Adrenal gland (tissue), 9 donors: ENCODE measurements at regions not wholly inside any gene's neighbourhood (a gene's known extent, or its start where the extent isn't known, plus 50 kb on each side); places are given as distances from the start of the nearest gene placed in this dataset.
"Not testable (repeated sequence)": the region's sequence is repeated elsewhere in the genome, so short reads cannot be mapped to it uniquely, and the experiment has no call there.

ENCODE experiments used
- DNase-seq, 7 donors: peaks; one replicate each; pipeline ENCODE4 v3.0.0-alpha.2; 2019 to 2020
- H3K27ac ChIP-seq, 5 donors: fragments of 200-600 bp; sonication (generic) in 4 of 5; 1 replicate in 3 of 5; 2 replicates in 2 of 5; pipeline versions ENCODE4 v1.5.1 to v1.8.0; 2016 to 2020; ENCODE audit warnings: mild to moderate bottlenecking in 1 of 5
- H3K27me3 ChIP-seq: fragments of 200-600 bp; 2 replicates; pipeline ENCODE4 v1.8.0; 2021
- H3K36me3 ChIP-seq, 2 donors: fragments of 200-600 bp; replicated peaks in 1 of 2; 1 replicate in 1 of 2; 2 replicates in 1 of 2; pipeline versions ENCODE4 v1.5.1 to v1.8.0; 2018 to 2022
- H3K4me1 ChIP-seq, 2 donors: fragments of 200-600 bp; replicated peaks in 1 of 2; 1 replicate in 1 of 2; 2 replicates in 1 of 2; pipeline versions ENCODE4 v1.5.1 to v1.8.0; 2018 to 2021
- H3K4me3 ChIP-seq, 4 donors: fragments of 200-600 bp; sonication (generic) in 3 of 4; one replicate each; pipeline ENCODE4 v1.5.1; 2016 to 2018
- H3K9me3 ChIP-seq, 3 donors: fragments of 200-600 bp; sonication (generic) in 1 of 3; replicated peaks in 1 of 3; 1 replicate in 2 of 3; 2 replicates in 1 of 3; pipeline versions ENCODE4 v1.5.1 to v1.8.0; 2016 to 2021
- CTCF ChIP-seq, 6 experiments: fragments of 450-650 bp in 4 of 6; fragments of 200-600 bp in 2 of 6; sonication (generic) in 1 of 6; IDR thresholded peaks; 1 replicate in 5 of 6; 2 replicates in 1 of 6; pipeline versions ENCODE4 v1.5.1 to v1.8.0; 2016 to 2021; ENCODE audit warnings: antibody characterized with exemption in 6 of 6, mild to moderate bottlenecking in 2 of 6, moderate library complexity in 1 of 6
- POLR2A ChIP-seq, 2 donors: fragments of 450-650 bp; IDR thresholded peaks; one replicate each; pipeline ENCODE4 v1.6.1; 2017; ENCODE audit warnings: antibody characterized with exemption in 2 of 2, mild to moderate bottlenecking in 2 of 2, moderate library complexity in 1 of 2
- WGBS, 4 donors: extraction: QIAGEN DNeasy Blood & Tissue Kit in 2 of 4; methylation state at CpG; one replicate each; pipeline versions ENCODE4 v1.1.5 to v1.1.7; 2013 to 2017; 5-methylcytosine and 5-hydroxymethylcytosine counted together
- intact Hi-C, 2 donors: fragments of 100-400 bp; cut with DNase I; formaldehyde crosslinking; loops; one replicate each; pipeline versions ENCODE4 v1.14.1 to v1.15.0; 2022 to 2023
- donor health status: healthy with polysubstance abuse.
- donor health status: Bipolar disorder and iron deficiency.
- donor health status: DM: yes; HTN: yes; CAD: no.
- donor health status: DM: no; HTN: no; CAD: no.
- donor health status: DM: no; HTN: no; CAD: no.

- H3K4me3 ChIP-seq = no peak overlapping the region
- no peaks in the 10 kb centered on the region for H3K9me3 ChIP-seq
- intact Hi-C loops = no loop called here
- H3K27me3 ChIP-seq = no peaks in the 10 kb centered on the region
- DNase-seq = no peak
- H3K27ac ChIP-seq = no peak overlapping the region
- TF ChIP-seq CTCF (IDR thresholded peaks at IDR 0.05) (no peak), POLR2A (IDR thresholded peaks at IDR 0.05) (no peak)
- 41 to 75% (median 69%) methylated on average over 2 of the region's 2 CpGs for WGBS, 4 donors
- H3K36me3 ChIP-seq = no peaks in the 10 kb centered on the region
- no peaks in the 10 kb centered on the region for H3K4me1 ChIP-seq
Measured at GRCh38 chr19:20453425-20453935, 112.1 kb downstream of the ZNF737 start.

- no peak for TF ChIP-seq CTCF (IDR thresholded peaks at IDR 0.05)
- TF ChIP-seq POLR2A (IDR thresholded peaks at IDR 0.05) = no peak
- no peak for DNase-seq
- no peak overlapping the region for H3K4me3 ChIP-seq
- intact Hi-C loops = no loop called here
- H3K4me1 ChIP-seq = no peaks in the 10 kb centered on the region
- H3K9me3 ChIP-seq = no peaks in the 10 kb centered on the region
- no peaks in the 10 kb centered on the region for H3K27me3 ChIP-seq
- H3K36me3 ChIP-seq = no peaks in the 10 kb centered on the region
- no peak overlapping the region for H3K27ac ChIP-seq
- WGBS, 4 donors = 46 to 65% (median 52%) methylated on average over 5 of the region's 5 CpGs
Measured at GRCh38 chr19:20444202-20444885, 121.2 kb downstream of the ZNF737 start.

GRCh38 chr19:20432266-20432842 lies 133.2 kb downstream of the ZNF737 start:
- H3K27ac ChIP-seq, DNase-seq, H3K27me3 ChIP-seq, H3K4me1 ChIP-seq, H3K9me3 ChIP-seq, H3K36me3 ChIP-seq, H3K4me3 ChIP-seq, intact Hi-C loops: not testable (repeated sequence)
- WGBS, 4 donors = 88 to 94% (median 92%) methylated on average over 4 of the region's 4 CpGs

GRCh38 chr19:20431826-20432225 lies 133.8 kb downstream of the ZNF737 start:
- intact Hi-C loops = no loop called here
- no peaks in the 10 kb centered on the region for H3K4me1 ChIP-seq
- TF ChIP-seq POLR2A (IDR thresholded peaks at IDR 0.05) (no peak), CTCF (IDR thresholded peaks at IDR 0.05) (no peak)
- no peaks in the 10 kb centered on the region for H3K27me3 ChIP-seq
- DNase-seq = no peak
- H3K36me3 ChIP-seq = no peaks in the 10 kb centered on the region
- no peak overlapping the region for H3K27ac ChIP-seq
- WGBS, 4 donors = 84 to 92% (median 87%) methylated on average over 2 to 5 of the region's 5 CpGs
- H3K9me3 ChIP-seq = no peaks in the 10 kb centered on the region
- H3K4me3 ChIP-seq = no peak overlapping the region
